Colonic mucosa (tissue), 4 donors: ENCODE measurements at regions not wholly inside any gene's neighbourhood (a gene's known extent, or its start where the extent isn't known, plus 50 kb on each side); places are given as distances from the start of the nearest gene placed in this dataset.

Source experiments
- DNase-seq: peaks from one replicate; pipeline ENCODE4 v3.0.0-alpha.2; 2020
- H3K27ac ChIP-seq: fragments of 200-600 bp; one replicate; pipeline ENCODE4 v1.8.0; 2021
- H3K27me3 ChIP-seq: fragments of 200-600 bp; one replicate; pipeline ENCODE4 v1.8.0; 2021
- H3K36me3 ChIP-seq: fragments of 200-600 bp; one replicate; pipeline ENCODE4 v1.8.0; 2021
- H3K4me1 ChIP-seq: fragments of 200-600 bp; one replicate; pipeline ENCODE4 v1.8.0; 2021; ENCODE audit warnings: mild to moderate bottlenecking
- H3K4me3 ChIP-seq: fragments of 200-600 bp; one replicate; pipeline ENCODE4 v1.8.0; 2021
- H3K9ac ChIP-seq, 2 donors: one replicate each; pipeline ENCODE4 v1.7.0; 2013; ENCODE audit warnings: control low read depth in 2 of 2, low read depth in 2 of 2, low read length in 2 of 2
- H3K9me3 ChIP-seq: fragments of 200-600 bp; one replicate; pipeline ENCODE4 v1.8.0; 2021
- intact Hi-C: fragments of 100-400 bp; cut with DNase I; formaldehyde crosslinking; loops from one replicate; pipeline ENCODE4 v1.14.1; 2022
- TF ChIP-seq, protein P1 (sequence below): fragments of 200-600 bp; IDR thresholded peaks from one replicate; pipeline ENCODE4 v1.8.0; 2022; ENCODE audit warnings: antibody characterized with exemption, mild to moderate bottlenecking
- donor health status: healthy.
- donor health status: DM: no; HTN: no; CAD: no.
- donor health status: DM: no; HTN: no; CAD: no.

DNA sequence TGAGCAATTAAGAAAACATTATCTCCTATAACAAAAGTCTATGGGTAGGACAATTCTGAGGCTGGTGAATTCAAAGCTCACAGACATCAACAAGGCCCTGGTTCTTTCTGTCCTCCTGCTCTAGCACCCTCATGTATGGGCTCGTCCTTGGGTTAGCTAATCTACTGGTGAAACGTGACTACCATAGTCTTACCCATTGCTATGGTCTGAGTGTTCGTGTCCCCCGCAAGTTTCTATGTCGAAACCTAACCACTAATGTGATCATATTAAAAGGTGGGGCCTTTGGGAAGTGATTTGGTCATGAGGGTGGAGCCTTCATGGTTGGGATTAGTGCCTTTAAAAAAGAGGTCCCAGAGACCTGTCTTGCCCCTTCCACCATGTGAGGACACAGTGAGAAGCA lies 564.7 kb downstream of the TNS1 start:
- Histone ChIP-seq H3K9ac (no peak overlapping the region), H3K27me3 (no peaks in the 10 kb centered on the region), H3K9me3 (no peaks in the 10 kb centered on the region), H3K36me3 (no peaks in the 10 kb centered on the region), H3K4me1 (no peaks in the 10 kb centered on the region), H3K27ac (no peak overlapping the region), H3K4me3 (no peak overlapping the region)
- no peak for DNase-seq
- intact Hi-C loops: no loop called here
- TF ChIP-seq, protein P1, sequence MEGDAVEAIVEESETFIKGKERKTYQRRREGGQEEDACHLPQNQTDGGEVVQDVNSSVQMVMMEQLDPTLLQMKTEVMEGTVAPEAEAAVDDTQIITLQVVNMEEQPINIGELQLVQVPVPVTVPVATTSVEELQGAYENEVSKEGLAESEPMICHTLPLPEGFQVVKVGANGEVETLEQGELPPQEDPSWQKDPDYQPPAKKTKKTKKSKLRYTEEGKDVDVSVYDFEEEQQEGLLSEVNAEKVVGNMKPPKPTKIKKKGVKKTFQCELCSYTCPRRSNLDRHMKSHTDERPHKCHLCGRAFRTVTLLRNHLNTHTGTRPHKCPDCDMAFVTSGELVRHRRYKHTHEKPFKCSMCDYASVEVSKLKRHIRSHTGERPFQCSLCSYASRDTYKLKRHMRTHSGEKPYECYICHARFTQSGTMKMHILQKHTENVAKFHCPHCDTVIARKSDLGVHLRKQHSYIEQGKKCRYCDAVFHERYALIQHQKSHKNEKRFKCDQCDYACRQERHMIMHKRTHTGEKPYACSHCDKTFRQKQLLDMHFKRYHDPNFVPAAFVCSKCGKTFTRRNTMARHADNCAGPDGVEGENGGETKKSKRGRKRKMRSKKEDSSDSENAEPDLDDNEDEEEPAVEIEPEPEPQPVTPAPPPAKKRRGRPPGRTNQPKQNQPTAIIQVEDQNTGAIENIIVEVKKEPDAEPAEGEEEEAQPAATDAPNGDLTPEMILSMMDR: no peak

DNA sequence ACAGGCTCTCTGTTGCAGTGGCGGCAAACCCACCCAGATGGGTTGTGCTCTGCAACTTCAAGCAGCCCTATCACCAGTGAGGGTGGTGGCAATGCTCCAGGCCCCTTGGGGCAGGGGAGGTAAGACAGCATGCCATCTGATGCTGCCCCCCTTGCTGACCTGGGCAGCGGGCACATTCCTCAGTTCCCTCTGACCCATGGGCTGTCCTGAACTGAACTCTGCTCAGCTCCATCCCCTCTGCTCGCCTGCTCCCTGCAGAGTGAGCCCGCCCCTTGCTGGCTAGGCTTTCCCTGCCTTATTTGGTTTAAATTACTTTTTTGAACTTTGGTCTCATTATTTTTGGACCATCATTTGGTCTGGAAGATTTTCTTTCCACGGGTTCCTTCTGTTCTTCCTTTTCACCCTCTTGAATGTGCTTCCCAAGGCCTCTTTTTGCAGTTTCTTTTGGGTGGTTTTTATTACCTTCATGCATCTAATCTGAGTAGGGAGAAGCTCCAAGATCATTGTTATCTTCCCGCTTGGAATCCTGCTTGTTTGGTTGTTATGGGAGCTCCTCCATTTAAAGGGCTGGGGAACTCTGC lies 565.4 kb downstream of the TNS1 start:
- Histone ChIP-seq H3K36me3 (no peaks in the 10 kb centered on the region), H3K9me3 (no peaks in the 10 kb centered on the region), H3K4me3 (no peak overlapping the region), H3K27me3 (no peaks in the 10 kb centered on the region), H3K9ac (no peak overlapping the region), H3K4me1 (no peaks in the 10 kb centered on the region), H3K27ac (no peak overlapping the region)
- TF ChIP-seq, protein P1: no peak
- intact Hi-C loops: no loop called here
- DNase-seq: no peak

DNA sequence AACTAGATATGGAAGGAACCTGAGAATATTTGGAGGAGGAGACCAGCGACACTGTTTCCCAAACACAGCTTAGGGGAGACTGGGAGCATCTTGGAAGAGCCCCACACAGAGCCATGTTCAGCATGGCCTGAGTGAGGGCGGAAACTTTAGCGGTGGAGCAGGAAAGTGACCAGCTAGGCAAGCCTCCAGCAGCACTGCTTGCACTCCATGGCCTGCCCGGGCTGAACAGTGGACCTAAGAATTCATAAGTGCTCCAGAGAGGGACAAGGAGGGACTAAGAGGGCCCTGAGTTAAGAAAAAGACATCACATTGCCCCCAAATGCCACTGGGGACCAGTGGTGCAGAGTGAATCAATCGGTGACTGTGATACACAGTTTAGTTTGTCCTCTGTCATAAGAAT lies 566.4 kb downstream of the TNS1 start:
- DNase-seq: no peak
- intact Hi-C loops: no loop called here
- H3K9ac ChIP-seq: no peak overlapping the region

DNA sequence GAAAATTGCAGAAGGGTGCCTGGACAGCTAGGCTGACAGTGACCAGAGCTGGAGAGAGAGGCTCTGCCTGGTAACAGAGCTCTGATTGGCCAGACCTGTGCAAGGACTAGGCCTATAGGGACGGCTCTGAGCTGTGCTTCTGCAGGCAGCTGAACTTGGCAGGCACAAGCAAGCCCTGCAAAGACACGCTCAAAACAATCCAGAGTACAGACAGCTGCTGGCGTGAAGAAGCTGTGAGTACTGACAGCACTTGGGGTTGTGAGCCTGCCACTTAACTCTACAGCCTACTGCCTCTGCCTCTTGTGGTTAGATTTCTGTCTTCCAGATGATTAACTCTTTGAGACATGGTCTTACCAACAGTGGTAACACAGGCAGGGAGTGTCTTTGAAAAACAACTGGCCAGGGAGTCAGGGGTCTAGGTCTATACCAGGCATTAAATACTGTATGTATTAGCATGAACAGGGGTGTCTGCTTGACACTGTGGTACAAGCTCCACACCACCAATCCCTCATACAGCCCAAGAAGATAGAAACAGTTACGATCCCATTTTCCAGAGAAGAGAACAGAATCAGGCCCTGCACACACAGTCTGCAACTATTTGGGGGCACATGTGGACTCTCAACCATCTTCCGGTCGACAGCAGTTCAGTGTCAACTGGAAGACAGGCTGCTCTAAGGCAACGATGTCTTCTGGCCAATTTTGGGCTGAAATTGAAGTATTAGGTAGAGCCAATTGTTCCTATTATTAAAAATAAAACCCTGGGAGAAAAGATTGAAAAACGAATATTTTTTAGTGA lies 568.4 kb downstream of the TNS1 start:
- Histone ChIP-seq H3K9ac (no peak overlapping the region), H3K27me3 (no peaks in the 10 kb centered on the region), H3K36me3 (no peaks in the 10 kb centered on the region), H3K9me3 (no peaks in the 10 kb centered on the region), H3K4me1 (no peaks in the 10 kb centered on the region), H3K27ac (no peak overlapping the region), H3K4me3 (no peak overlapping the region)
- DNase-seq: peak; percentile 40
- TF ChIP-seq, protein P1: no peak
- intact Hi-C loops: no loop called here

More for the DNA sequence above, 566.4 kb downstream of the TNS1 start:
- TF ChIP-seq, protein P1: no peak
- Histone ChIP-seq H3K27ac (no peak overlapping the region), H3K27me3 (no peaks in the 10 kb centered on the region), H3K36me3 (no peaks in the 10 kb centered on the region), H3K9me3 (no peaks in the 10 kb centered on the region), H3K4me3 (no peak overlapping the region), H3K4me1 (no peaks in the 10 kb centered on the region)

DNA sequence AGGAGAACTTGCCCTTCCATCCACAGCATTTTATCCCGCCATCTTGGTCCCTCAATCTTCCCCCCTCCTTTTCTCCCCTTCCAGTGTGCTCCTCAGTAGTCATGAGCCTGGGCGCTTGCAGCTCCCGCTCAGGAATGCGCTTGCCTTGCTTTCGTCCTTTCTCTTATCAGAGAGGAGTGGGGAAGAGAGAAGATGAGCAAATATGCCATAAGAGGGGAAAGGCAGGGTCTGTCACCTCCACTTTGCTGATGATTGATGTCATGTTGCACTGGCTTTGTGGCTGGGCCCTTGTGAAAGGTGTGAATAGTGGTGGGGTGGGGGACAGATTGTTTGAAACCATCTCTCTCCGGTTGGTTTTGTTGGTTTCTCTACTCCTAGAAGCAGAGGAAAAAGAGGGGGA lies 569.3 kb downstream of the TNS1 start:
- DNase-seq: no peak
- H3K27me3 ChIP-seq: no peaks in the 10 kb centered on the region
- H3K4me1 ChIP-seq: no peaks in the 10 kb centered on the region
- TF ChIP-seq, protein P1: no peak
- H3K4me3 ChIP-seq: no peak overlapping the region
- no peak overlapping the region for H3K9ac ChIP-seq
- H3K36me3 ChIP-seq: no peaks in the 10 kb centered on the region
- H3K9me3 ChIP-seq: no peaks in the 10 kb centered on the region
- intact Hi-C loops: no loop called here
- peak overlapping the region; percentile 17 for H3K27ac ChIP-seq
